MM.1S (cell line): ENCODE measurements at regions not wholly inside any gene's neighbourhood (a gene's known extent, or its start where the extent isn't known, plus 50 kb on each side); places are given as distances from the start of the nearest gene placed in this dataset.

Source experiments
- DNase-seq: peaks from one replicate; pipeline ENCODE4 v3.0.0-alpha.2; 2015
- H2AFZ ChIP-seq: fragments of 300-600 bp; sonication (generic); 2 replicates; pipeline ENCODE4 v1.6.0; 2016; ENCODE audit warnings: antibody characterized with exemption, low read length
- H3F3A ChIP-seq: fragments of 300-600 bp; sonication (generic); 2 replicates; pipeline ENCODE4 v1.6.1; 2016; ENCODE audit warnings: mild to moderate bottlenecking, antibody characterized with exemption, low read length, moderate library complexity, mixed read lengths; ENCODE audit not compliant: insufficient read depth
- H3K27ac ChIP-seq: fragments of 300-600 bp; sonication (generic); 2 replicates; pipeline ENCODE4 v1.5.1; 2016; ENCODE audit warnings: mild to moderate bottlenecking, low read length
- H3K27me3 ChIP-seq: fragments of 300-600 bp; sonication (generic); replicated peaks from 2 replicates; pipeline ENCODE4 v1.6.0; 2016; ENCODE audit warnings: low read length; ENCODE audit not compliant: insufficient read depth
- H3K36me3 ChIP-seq: fragments of 300-600 bp; sonication (generic); replicated peaks from 2 replicates; pipeline ENCODE4 v1.6.1; 2016; ENCODE audit warnings: mild to moderate bottlenecking, low read length, mixed read lengths; ENCODE audit not compliant: insufficient read depth
- H3K4me1 ChIP-seq: fragments of 300-600 bp; sonication (generic); 2 replicates; pipeline ENCODE4 v1.6.1; 2016; ENCODE audit warnings: low read length, mixed read lengths
- H3K4me2 ChIP-seq: fragments of 300-600 bp; sonication (generic); 2 replicates; pipeline ENCODE4 v1.6.0; 2016; ENCODE audit warnings: low read depth, low read length
- H3K4me3 ChIP-seq: fragments of 300-600 bp; sonication (generic); 2 replicates; pipeline ENCODE4 v1.5.1; 2016; ENCODE audit warnings: low read length, mixed read lengths
- H3K79me2 ChIP-seq: fragments of 300-600 bp; sonication (generic); 2 replicates; pipeline ENCODE4 v1.6.1; 2016; ENCODE audit warnings: mixed run types, low read length, mixed read lengths
- H3K9ac ChIP-seq: fragments of 300-600 bp; sonication (generic); 2 replicates; pipeline ENCODE4 v1.6.1; 2016; ENCODE audit warnings: low read length, mixed read lengths
- H3K9me2 ChIP-seq: fragments of 300-600 bp; sonication (generic); replicated peaks from 2 replicates; pipeline ENCODE4 v1.6.1; 2016; ENCODE audit warnings: mild to moderate bottlenecking, low read length, mixed read lengths; ENCODE audit not compliant: insufficient read depth
- H3K9me3 ChIP-seq: fragments of 300-600 bp; sonication (generic); replicated peaks from 2 replicates; pipeline ENCODE4 v1.6.1; 2016; ENCODE audit warnings: mild to moderate bottlenecking, low read length, mixed read lengths; ENCODE audit not compliant: insufficient read depth
- H4K20me1 ChIP-seq: fragments of 300-600 bp; sonication (generic); 2 replicates; pipeline ENCODE4 v1.6.1; 2016; ENCODE audit warnings: mild to moderate bottlenecking, low read length, moderate library complexity, mixed read lengths; ENCODE audit not compliant: insufficient read depth
- EZH2 ChIP-seq: fragments of 300-600 bp; sonication (generic); optimal IDR thresholded peaks from 2 replicates; pipeline ENCODE3; 2017; ENCODE audit warnings: low read depth, mild to moderate bottlenecking, antibody characterized with exemption, low read length, mixed read lengths
- EZH2phosphoT487 ChIP-seq: fragments of 300-600 bp; sonication (generic); IDR thresholded peaks from 2 replicates; pipeline ENCODE4 v1.6.1; 2018; ENCODE audit warnings: antibody characterized with exemption, low read length
- TF ChIP-seq, protein P1 (sequence below): fragments of 300-600 bp; sonication (generic); IDR thresholded peaks from 2 replicates; pipeline ENCODE4 v1.5.1; 2016; ENCODE audit warnings: antibody characterized with exemption, low read length, mixed read lengths

DNA sequence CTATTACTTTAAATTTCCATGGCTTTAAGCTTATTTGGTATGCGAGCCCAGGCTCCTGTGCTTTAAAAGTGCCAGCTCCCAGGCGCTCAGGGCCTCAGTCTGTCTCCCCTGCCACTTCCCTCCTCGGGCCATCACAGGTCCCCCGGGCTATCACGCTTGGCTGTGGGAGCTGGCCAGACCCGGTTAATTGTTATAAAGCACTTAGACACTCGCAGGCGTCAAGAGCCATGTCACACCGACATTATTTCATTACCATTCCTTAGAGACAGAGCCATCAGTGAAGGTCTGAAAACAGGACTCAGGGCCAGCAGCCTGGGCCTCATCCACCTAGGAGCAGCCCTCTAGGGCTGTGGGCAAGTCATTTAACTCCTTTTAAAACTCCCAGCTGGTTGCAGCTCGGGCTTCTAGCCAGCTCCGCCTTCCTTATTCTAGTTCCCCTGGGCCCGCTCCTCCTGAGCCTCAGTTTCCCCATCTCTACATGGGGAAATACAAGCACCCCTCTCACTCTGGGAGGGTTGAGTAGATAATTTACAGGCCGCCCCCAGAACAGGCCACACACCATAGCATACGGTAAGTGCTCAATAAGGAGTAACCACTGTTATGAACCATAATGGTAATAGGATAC lies 99.0 kb downstream of the HMX1 start:
- peaks cover 16% of the 10 kb centered on the region for H3K27me3 ChIP-seq
- H3K9ac ChIP-seq: no peak overlapping the region
- peaks cover 9% of the 10 kb centered on the region for H3K4me1 ChIP-seq
- H3K4me2 ChIP-seq: peak overlapping the region; percentile 87; the same call in 1 of the 2 replicates
- no peaks in the 10 kb centered on the region for H3K36me3 ChIP-seq
- no peak overlapping the region for H3K27ac ChIP-seq
- TF ChIP-seq, protein P1, sequence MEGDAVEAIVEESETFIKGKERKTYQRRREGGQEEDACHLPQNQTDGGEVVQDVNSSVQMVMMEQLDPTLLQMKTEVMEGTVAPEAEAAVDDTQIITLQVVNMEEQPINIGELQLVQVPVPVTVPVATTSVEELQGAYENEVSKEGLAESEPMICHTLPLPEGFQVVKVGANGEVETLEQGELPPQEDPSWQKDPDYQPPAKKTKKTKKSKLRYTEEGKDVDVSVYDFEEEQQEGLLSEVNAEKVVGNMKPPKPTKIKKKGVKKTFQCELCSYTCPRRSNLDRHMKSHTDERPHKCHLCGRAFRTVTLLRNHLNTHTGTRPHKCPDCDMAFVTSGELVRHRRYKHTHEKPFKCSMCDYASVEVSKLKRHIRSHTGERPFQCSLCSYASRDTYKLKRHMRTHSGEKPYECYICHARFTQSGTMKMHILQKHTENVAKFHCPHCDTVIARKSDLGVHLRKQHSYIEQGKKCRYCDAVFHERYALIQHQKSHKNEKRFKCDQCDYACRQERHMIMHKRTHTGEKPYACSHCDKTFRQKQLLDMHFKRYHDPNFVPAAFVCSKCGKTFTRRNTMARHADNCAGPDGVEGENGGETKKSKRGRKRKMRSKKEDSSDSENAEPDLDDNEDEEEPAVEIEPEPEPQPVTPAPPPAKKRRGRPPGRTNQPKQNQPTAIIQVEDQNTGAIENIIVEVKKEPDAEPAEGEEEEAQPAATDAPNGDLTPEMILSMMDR: no peak
- TF ChIP-seq EZH2phosphoT487 (no peak), EZH2 (no peak)
- H3K79me2 ChIP-seq: 0 out of 2 replicates have a peak, but pooled peaks cover 2% of the 10 kb centered on the region
- no peaks in the 10 kb centered on the region for H4K20me1 ChIP-seq
- H2AFZ ChIP-seq: no peak overlapping the region
- peaks cover 3% of the 10 kb centered on the region; the same call in 1 of the 2 replicates for H3F3A ChIP-seq
- no peak for DNase-seq
- H3K4me3 ChIP-seq: peak overlapping the region; percentile 70; the same call in 1 of the 2 replicates
- no peaks in the 10 kb centered on the region for H3K9me2 ChIP-seq
- no peaks in the 10 kb centered on the region for H3K9me3 ChIP-seq

DNA sequence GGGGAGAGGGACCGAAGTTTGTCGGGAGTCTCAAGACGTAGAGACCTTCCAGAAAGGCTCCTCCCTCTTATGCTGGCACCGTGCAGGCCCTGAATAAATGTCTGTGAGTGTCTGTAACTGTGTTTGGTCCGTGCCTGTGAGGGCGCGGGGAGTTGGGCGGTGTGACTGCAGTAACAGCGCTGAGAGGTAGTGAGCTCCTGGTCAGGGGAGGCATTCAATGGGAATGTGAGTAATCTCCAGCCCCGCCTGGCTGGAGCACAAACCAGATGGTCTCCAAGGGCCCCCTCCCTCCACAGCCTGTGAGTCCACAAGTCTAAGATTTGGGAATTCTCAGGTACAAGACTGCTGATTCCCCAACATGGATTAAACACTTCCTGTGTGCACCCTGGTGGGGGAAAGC lies 100.0 kb downstream of the HMX1 start:
- H3K4me2 ChIP-seq: peak overlapping the region; percentile 87
- peaks cover 3% of the 10 kb centered on the region; the same call in 1 of the 2 replicates for H3F3A ChIP-seq
- H3K79me2 ChIP-seq: 0 out of 2 replicates have a peak, but pooled peaks cover 2% of the 10 kb centered on the region
- H3K9ac ChIP-seq: peak overlapping the region; percentile 74
- peak; percentile 41 for DNase-seq
- TF ChIP-seq EZH2phosphoT487 (no peak), EZH2 (no peak)
- TF ChIP-seq, protein P1: no peak
- no peaks in the 10 kb centered on the region for H3K9me2 ChIP-seq
- H4K20me1 ChIP-seq: no peaks in the 10 kb centered on the region
- H3K27me3 ChIP-seq: peaks cover 18% of the 10 kb centered on the region
- H3K36me3 ChIP-seq: no peaks in the 10 kb centered on the region
- H3K9me3 ChIP-seq: no peaks in the 10 kb centered on the region
- H3K4me1 ChIP-seq: peaks cover 9% of the 10 kb centered on the region
- peak overlapping the region; percentile 83 for H3K27ac ChIP-seq
- H2AFZ ChIP-seq: peak overlapping the region; percentile 34
- H3K4me3 ChIP-seq: peak overlapping the region; percentile 70

DNA sequence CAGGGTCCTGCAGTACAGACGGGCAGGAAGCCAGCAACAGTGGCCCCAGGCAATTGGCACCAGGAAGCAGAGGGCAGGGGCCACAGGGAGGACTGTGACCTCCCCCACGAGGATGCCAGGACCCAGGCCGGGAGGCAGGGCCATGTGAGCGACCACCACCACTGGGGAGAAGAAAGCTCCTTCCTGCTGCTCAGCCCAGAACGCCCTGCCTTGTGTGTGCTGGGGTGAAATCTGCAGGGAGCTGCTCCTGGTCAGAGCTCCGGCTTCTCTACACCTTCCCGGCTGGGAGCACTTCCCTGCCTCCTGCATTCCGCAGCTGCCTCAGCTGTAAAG lies 100.4 kb downstream of the HMX1 start:
- peaks cover 9% of the 10 kb centered on the region for H3K4me1 ChIP-seq
- H2AFZ ChIP-seq: peak overlapping the region; percentile 34
- H4K20me1 ChIP-seq: no peaks in the 10 kb centered on the region
- H3K4me2 ChIP-seq: peak overlapping the region; percentile 87
- DNase-seq: no peak
- peak overlapping the region; percentile 83 for H3K27ac ChIP-seq
- H3F3A ChIP-seq: peaks cover 3% of the 10 kb centered on the region; the same call in 1 of the 2 replicates
- peak overlapping the region; percentile 70 for H3K4me3 ChIP-seq
- H3K79me2 ChIP-seq: 0 out of 2 replicates have a peak, but pooled peaks cover 2% of the 10 kb centered on the region
- TF ChIP-seq EZH2: no peak
- TF ChIP-seq, protein P1: no peak
- no peak for TF ChIP-seq EZH2phosphoT487
- H3K9ac ChIP-seq: peak overlapping the region; percentile 74
- no peaks in the 10 kb centered on the region for H3K36me3 ChIP-seq
- H3K9me2 ChIP-seq: no peaks in the 10 kb centered on the region
- H3K9me3 ChIP-seq: no peaks in the 10 kb centered on the region
- peaks cover 22% of the 10 kb centered on the region for H3K27me3 ChIP-seq
